HG02870 (cell line): ENCODE measurements at regions not wholly inside any gene's neighbourhood (a gene's known extent, or its start where the extent isn't known, plus 50 kb on each side); places are given as distances from the start of the nearest gene placed in this dataset.

Experiments used
- ATAC-seq: cut with Tn5 transposase; IDR thresholded peaks from one replicate; pipeline ENCODE4 v1.9.1; 2021; ENCODE audit warnings: mild to moderate bottlenecking, moderate library complexity; ENCODE audit not compliant: unreplicated experiment

GRCh38 chr21:27212441-27212840, 245.6 kb upstream of the ADAMTS5 start:
- no peak for ATAC-seq

- ATAC-seq: no peak
These were observed 242.7 kb upstream of the ADAMTS5 start for GRCh38 chr21:27209546-27209945.

GRCh38 chr21:27206368-27206982, 239.6 kb upstream of the ADAMTS5 start:
- ATAC-seq: no peak

- no peak for ATAC-seq
These were observed 235.4 kb upstream of the ADAMTS5 start for GRCh38 chr21:27202301-27202700.

GRCh38 chr21:27201197-27201596, 234.3 kb upstream of the ADAMTS5 start:
- no peak for ATAC-seq

- ATAC-seq: no peak
These were observed 229.8 kb upstream of the ADAMTS5 start for GRCh38 chr21:27196651-27197050.

- ATAC-seq: no peak
These were observed 225.5 kb upstream of the ADAMTS5 start for GRCh38 chr21:27192281-27192949.

GRCh38 chr21:27190601-27191000, 223.7 kb upstream of the ADAMTS5 start:
- no peak for ATAC-seq

GRCh38 chr21:27189870-27190269, 223.0 kb upstream of the ADAMTS5 start:
- no peak for ATAC-seq

- no peak for ATAC-seq
These were observed 206.2 kb upstream of the ADAMTS5 start for GRCh38 chr21:27173053-27173452.

GRCh38 chr21:27171707-27172106, 204.8 kb upstream of the ADAMTS5 start:
- no peak for ATAC-seq

- no peak for ATAC-seq
These were observed 201.2 kb upstream of the ADAMTS5 start for GRCh38 chr21:27168084-27168483.

- no peak for ATAC-seq
These were observed 197.6 kb upstream of the ADAMTS5 start for GRCh38 chr21:27164208-27165177.

- ATAC-seq: no peak
These were observed 192.1 kb upstream of the ADAMTS5 start for GRCh38 chr21:27158967-27159366.

GRCh38 chr21:27157097-27157496, 190.2 kb upstream of the ADAMTS5 start:
- ATAC-seq: no peak

- no peak for ATAC-seq
These were observed 189.8 kb upstream of the ADAMTS5 start for GRCh38 chr21:27156666-27157065.

- no peak for ATAC-seq
These were observed 188.2 kb upstream of the ADAMTS5 start for GRCh38 chr21:27155130-27155500.

GRCh38 chr21:27154451-27155129, 187.7 kb upstream of the ADAMTS5 start:
- no peak for ATAC-seq

- no peak for ATAC-seq
These were observed 186.1 kb upstream of the ADAMTS5 start for GRCh38 chr21:27152996-27153395.

- ATAC-seq: no peak
These were observed 182.1 kb upstream of the ADAMTS5 start for GRCh38 chr21:27149034-27149433.

GRCh38 chr21:27146268-27146667, 179.4 kb upstream of the ADAMTS5 start:
- ATAC-seq: no peak
